Right lobe of liver (tissue), 6 donors: ENCODE measurements at regions not wholly inside any gene's neighbourhood (a gene's known extent, or its start where the extent isn't known, plus 50 kb on each side); places are given as distances from the start of the nearest gene placed in this dataset.

Experiments used
- ATAC-seq, 4 donors: fragments of 200-7000 bp; cut with Tn5 transposase; one replicate each; pipeline ENCODE4 v1.9.1; 2020; ENCODE audit warnings: mild to moderate bottlenecking in 4 of 4, moderate library complexity in 4 of 4
- DNase-seq, 3 donors: peaks; one replicate each; pipeline ENCODE4 v3.0.0-alpha.2; 2020
- H3K27ac ChIP-seq, 3 donors: fragments of 200-600 bp; one replicate each; pipeline ENCODE4 v1.8.0; 2022
- H3K27me3 ChIP-seq, 2 donors: fragments of 200-600 bp; one replicate each; pipeline ENCODE4 v1.8.0; 2022
- H3K36me3 ChIP-seq, 4 donors: fragments of 200-600 bp; sonication (generic) in 1 of 4; one replicate each; pipeline versions ENCODE4 v1.5.1 to v1.8.0; 2017 to 2022; ENCODE audit warnings: control low read depth in 1 of 4
- H3K4me1 ChIP-seq, 4 donors: fragments of 200-600 bp; sonication (generic) in 1 of 4; one replicate each; pipeline versions ENCODE4 v1.5.1 to v1.8.0; 2017 to 2022; ENCODE audit warnings: control low read depth in 1 of 4
- H3K4me3 ChIP-seq, 3 donors: fragments of 200-600 bp; one replicate each; pipeline ENCODE4 v1.8.0; 2022
- H3K9me3 ChIP-seq, 4 donors: fragments of 200-600 bp; sonication (generic) in 1 of 4; one replicate each; pipeline versions ENCODE4 v1.5.1 to v1.8.0; 2017 to 2022; ENCODE audit warnings: control low read depth in 1 of 4
- POLR2A ChIP-seq: fragments of 450-650 bp; IDR thresholded peaks from one replicate; pipeline ENCODE4 v1.6.1; 2017; ENCODE audit warnings: antibody characterized with exemption, mild to moderate bottlenecking
- WGBS: methylation state at CpG from one replicate; pipeline ENCODE4 v1.1.6; 2018; ENCODE audit warnings: low coverage, low lambda C conversion rate; ENCODE audit not compliant: insufficient coverage; ENCODE audit errors: missing lambda C conversion rate; 5-methylcytosine and 5-hydroxymethylcytosine counted together
- intact Hi-C, 2 donors: fragments of 100-400 bp; cut with DNase I; formaldehyde crosslinking; loops; one replicate each; pipeline versions ENCODE4 v1.11.2 to v1.14.1; 2022
- TF ChIP-seq, protein P1 (sequence below), 4 donors: fragments of 200-600 bp in 3 of 4; fragments of 450-650 bp in 1 of 4; IDR thresholded peaks; one replicate each; pipeline versions ENCODE4 v1.5.1 to v1.8.0; 2016 to 2022; ENCODE audit warnings: antibody characterized with exemption in 4 of 4, mild to moderate bottlenecking in 2 of 4
- donor health status: DM: no; HTN: yes; CAD: no.
- donor health status: DM: no; HTN: no; CAD: no.
- donor health status: DM: no; HTN: no; CAD: no.
- donor health status: DM: no; HTN: yes; CAD: no.
- donor health status: DM: no; HTN: yes; CAD: no.

DNA sequence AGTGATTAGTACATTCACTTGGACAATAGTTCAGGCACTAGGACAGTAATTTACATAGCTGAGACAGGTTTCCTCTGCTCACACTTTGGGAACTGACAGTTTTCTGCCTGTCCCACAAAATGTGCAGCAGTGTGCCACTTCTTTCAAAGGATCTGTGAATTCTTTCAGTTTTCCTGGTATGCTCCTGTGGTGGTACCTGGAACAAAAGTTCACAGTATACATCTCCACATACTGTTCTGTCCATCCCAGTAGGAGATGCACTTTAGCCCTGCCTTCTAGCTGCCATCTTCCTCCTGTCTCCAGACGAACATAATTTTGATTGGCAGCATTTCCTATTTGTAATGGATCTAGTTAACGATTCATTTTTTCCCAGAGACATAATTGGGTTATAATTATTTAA is 360.8 kb upstream of the CXorf51B start:
- intact Hi-C loops, result no loop called here
- DNase-seq, result no peak
- ATAC-seq, result peak; percentile 18 to 55 (median 52)
- TF ChIP-seq, protein P1, sequence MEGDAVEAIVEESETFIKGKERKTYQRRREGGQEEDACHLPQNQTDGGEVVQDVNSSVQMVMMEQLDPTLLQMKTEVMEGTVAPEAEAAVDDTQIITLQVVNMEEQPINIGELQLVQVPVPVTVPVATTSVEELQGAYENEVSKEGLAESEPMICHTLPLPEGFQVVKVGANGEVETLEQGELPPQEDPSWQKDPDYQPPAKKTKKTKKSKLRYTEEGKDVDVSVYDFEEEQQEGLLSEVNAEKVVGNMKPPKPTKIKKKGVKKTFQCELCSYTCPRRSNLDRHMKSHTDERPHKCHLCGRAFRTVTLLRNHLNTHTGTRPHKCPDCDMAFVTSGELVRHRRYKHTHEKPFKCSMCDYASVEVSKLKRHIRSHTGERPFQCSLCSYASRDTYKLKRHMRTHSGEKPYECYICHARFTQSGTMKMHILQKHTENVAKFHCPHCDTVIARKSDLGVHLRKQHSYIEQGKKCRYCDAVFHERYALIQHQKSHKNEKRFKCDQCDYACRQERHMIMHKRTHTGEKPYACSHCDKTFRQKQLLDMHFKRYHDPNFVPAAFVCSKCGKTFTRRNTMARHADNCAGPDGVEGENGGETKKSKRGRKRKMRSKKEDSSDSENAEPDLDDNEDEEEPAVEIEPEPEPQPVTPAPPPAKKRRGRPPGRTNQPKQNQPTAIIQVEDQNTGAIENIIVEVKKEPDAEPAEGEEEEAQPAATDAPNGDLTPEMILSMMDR (IDR thresholded peaks at IDR 0.05), result no peak
- no peak for TF ChIP-seq POLR2A
- Histone ChIP-seq H3K9me3 (no peaks in the 10 kb centered on the region), H3K27me3 (no peaks in the 10 kb centered on the region), H3K27ac (peak overlapping the region in 2 of 3 donors; percentile 34 to 49), H3K36me3 (no peaks in the 10 kb centered on the region), H3K4me1 (peaks cover 0 to 5% (median under 1%) of the 10 kb centered on the region in 4 donors), H3K4me3 (no peak overlapping the region)
- 27% methylated on average over 2 of the region's 2 CpGs for WGBS

GRCh38 chrX:146449243-146449642 is 360.3 kb upstream of the CXorf51B start:
- Histone ChIP-seq H3K36me3 (no peaks in the 10 kb centered on the region), H3K27ac (peak overlapping the region in 2 of 3 donors; percentile 34 to 49), H3K9me3 (no peaks in the 10 kb centered on the region), H3K27me3 (no peaks in the 10 kb centered on the region), H3K4me3 (no peak overlapping the region), H3K4me1 (peaks cover 0 to 9% (median 2%) of the 10 kb centered on the region in 4 donors)
- WGBS, result 26% methylated on average over 3 of the region's 3 CpGs
- TF ChIP-seq, protein P1 (IDR thresholded peaks at IDR 0.05), result no peak
- no peak for TF ChIP-seq POLR2A
- ATAC-seq (peak; percentile 88 to 98 (median 88)), DNase-seq (no peak)
- intact Hi-C loops, result no loop called here

DNA sequence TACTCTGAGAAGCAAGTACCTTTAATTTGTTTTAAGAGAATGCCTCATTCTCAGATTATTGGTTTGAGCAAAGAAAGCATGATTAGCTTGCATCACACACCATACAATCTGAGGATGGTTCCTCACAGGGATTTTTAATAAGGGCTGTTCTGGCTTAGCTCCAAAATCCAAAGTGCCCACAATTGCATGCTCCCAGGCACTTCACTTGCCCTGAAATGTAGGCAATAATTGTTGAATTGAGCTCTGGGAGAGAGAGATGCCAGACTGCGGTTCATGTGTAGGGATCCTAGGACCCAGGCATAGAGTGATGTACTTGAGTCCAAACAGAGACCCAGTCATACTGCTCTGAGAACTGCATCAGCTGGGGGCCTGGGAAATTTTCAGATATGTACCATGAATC is 358.4 kb upstream of the CXorf51B start:
- no peak overlapping the region for H3K4me3 ChIP-seq
- intact Hi-C loops, result no loop called here
- no CpG with 5 or more reads among the region's 1 CpG for WGBS
- peaks cover 0 to 13% (median 2%) of the 10 kb centered on the region in 4 donors for H3K4me1 ChIP-seq
- ATAC-seq (no peak), DNase-seq (no peak)
- H3K36me3 ChIP-seq, result no peaks in the 10 kb centered on the region
- no peaks in the 10 kb centered on the region for H3K9me3 ChIP-seq
- TF ChIP-seq, protein P1 (IDR thresholded peaks at IDR 0.05), result no peak
- no peak for TF ChIP-seq POLR2A
- no peaks in the 10 kb centered on the region for H3K27me3 ChIP-seq
- H3K27ac ChIP-seq, result no peak overlapping the region

- Histone ChIP-seq H3K27me3 (no peaks in the 10 kb centered on the region), H3K9me3 (no peaks in the 10 kb centered on the region), H3K4me1 (peaks cover 0 to 13% (median 2%) of the 10 kb centered on the region in 4 donors), H3K27ac (peak overlapping the region in 2 of 3 donors; percentile 45 to 49), H3K4me3 (no peak overlapping the region), H3K36me3 (no peaks in the 10 kb centered on the region)
- TF ChIP-seq, protein P1 (IDR thresholded peaks at IDR 0.05), result no peak
- no peak for TF ChIP-seq POLR2A
- DNase-seq, result no peak
- intact Hi-C loops, result no loop called here
- ATAC-seq, result peak; percentile 23 to 75 (median 54)
Observed at GRCh38 chrX:146454363-146454762, 355.2 kb upstream of the CXorf51B start.

DNA sequence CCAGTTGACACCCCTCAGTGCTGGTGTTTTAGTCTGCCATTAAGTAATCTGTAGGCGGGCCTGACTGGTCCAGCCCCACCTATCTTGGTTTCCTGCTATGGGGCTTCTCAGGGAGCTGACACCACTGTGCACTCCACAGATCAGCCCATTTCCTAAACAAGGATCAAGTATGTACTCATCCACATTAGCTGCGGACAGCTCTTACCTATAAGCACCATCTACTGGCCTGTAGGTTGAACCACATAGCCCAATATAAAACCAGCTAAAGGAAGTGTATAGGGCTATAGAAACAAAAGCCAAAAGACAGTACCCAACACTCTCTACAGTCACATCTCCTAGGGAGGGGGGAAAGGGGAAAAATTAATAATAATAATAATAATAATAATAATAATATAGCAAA is 353.5 kb upstream of the CXorf51B start:
- intact Hi-C loops, result no loop called here
- peak; percentile 91 to 97 (median 94) for ATAC-seq
- H3K36me3 ChIP-seq, result no peaks in the 10 kb centered on the region
- no peaks in the 10 kb centered on the region for H3K27me3 ChIP-seq
- no peaks in the 10 kb centered on the region for H3K9me3 ChIP-seq
- peaks cover 0 to 8% (median 2%) of the 10 kb centered on the region in 4 donors for H3K4me1 ChIP-seq
- H3K4me3 ChIP-seq, result no peak overlapping the region
- TF ChIP-seq, protein P1 (IDR thresholded peaks at IDR 0.05), result peak; percentile 13 to 43 (median 41)
- TF ChIP-seq POLR2A, result no peak
- DNase-seq, result no peak
- no peak overlapping the region for H3K27ac ChIP-seq
- 18% methylated on average over 1 of the region's 2 CpGs for WGBS
